Tibial nerve (tissue), 3 donors: ENCODE measurements at regions not wholly inside any gene's neighbourhood (a gene's known extent, or its start where the extent isn't known, plus 50 kb on each side); places are given as distances from the start of the nearest gene placed in this dataset.

Experiments
- POLR2A ChIP-seq, 2 donors: fragments of 450-650 bp; IDR thresholded peaks; one replicate each; pipeline ENCODE4 v1.6.1; 2017; ENCODE audit warnings: antibody characterized with exemption in 2 of 2, mild to moderate bottlenecking in 2 of 2, moderate library complexity in 2 of 2
- TF ChIP-seq, protein P1 (sequence below), 5 experiments: fragments of 200-600 bp in 3 of 5; fragments of 450-650 bp in 2 of 5; sonication (generic) in 3 of 5; IDR thresholded peaks; one replicate each; pipeline ENCODE4 v1.5.1; 2016 to 2019; ENCODE audit warnings: antibody characterized with exemption in 5 of 5, mild to moderate bottlenecking in 3 of 5, moderate library complexity in 2 of 5

DNA sequence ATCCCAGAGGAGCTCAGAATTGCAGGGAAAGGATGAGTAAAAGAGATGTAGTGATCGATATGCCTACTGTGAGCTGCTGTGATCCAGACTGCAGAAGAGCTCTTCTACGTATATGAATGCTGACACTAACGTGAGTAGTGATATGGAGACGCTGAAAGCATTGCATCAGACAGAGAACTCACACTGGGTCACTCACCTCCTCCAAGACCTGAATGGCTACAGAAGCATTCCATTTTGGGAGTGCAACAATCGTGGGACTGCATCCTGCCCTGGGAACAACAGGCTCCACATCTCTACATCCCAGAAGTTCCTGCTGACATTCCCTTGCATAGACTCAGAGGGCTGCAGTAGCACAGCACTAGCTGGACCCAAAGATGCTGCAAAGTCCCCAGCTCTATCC, 755.9 kb upstream of the MEF2C start:
- TF ChIP-seq POLR2A (IDR thresholded peaks at IDR 0.05): no peak
- TF ChIP-seq, protein P1, sequence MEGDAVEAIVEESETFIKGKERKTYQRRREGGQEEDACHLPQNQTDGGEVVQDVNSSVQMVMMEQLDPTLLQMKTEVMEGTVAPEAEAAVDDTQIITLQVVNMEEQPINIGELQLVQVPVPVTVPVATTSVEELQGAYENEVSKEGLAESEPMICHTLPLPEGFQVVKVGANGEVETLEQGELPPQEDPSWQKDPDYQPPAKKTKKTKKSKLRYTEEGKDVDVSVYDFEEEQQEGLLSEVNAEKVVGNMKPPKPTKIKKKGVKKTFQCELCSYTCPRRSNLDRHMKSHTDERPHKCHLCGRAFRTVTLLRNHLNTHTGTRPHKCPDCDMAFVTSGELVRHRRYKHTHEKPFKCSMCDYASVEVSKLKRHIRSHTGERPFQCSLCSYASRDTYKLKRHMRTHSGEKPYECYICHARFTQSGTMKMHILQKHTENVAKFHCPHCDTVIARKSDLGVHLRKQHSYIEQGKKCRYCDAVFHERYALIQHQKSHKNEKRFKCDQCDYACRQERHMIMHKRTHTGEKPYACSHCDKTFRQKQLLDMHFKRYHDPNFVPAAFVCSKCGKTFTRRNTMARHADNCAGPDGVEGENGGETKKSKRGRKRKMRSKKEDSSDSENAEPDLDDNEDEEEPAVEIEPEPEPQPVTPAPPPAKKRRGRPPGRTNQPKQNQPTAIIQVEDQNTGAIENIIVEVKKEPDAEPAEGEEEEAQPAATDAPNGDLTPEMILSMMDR (IDR thresholded peaks at IDR 0.05): no peak
